Cardiac fibroblast (primary cell): ENCODE measurements at regions not wholly inside any gene's neighbourhood (a gene's known extent, or its start where the extent isn't known, plus 50 kb on each side); places are given as distances from the start of the nearest gene placed in this dataset.

Experiments
- DNase-seq, 2 donors: peaks; one replicate each; pipeline versions ENCODE4 v3.0.0 to v3.0.0-alpha.2; 2010; ENCODE audit warnings: low read depth in 2 of 2
- H3K4me3 ChIP-seq, 2 donors: replicated peaks in 1 of 2; 1 replicate in 1 of 2; 2 replicates in 1 of 2; pipeline ENCODE4 v1.5.1; 2011; ENCODE audit warnings: low read depth in 2 of 2, low read length in 2 of 2, mild to moderate bottlenecking in 2 of 2, moderate library complexity in 1 of 2
- TF ChIP-seq, protein P1 (sequence below): IDR thresholded peaks from one replicate; pipeline ENCODE4 v1.5.1; 2011; ENCODE audit warnings: low read depth, mild to moderate bottlenecking, low read length, inconsistent platforms

DNA sequence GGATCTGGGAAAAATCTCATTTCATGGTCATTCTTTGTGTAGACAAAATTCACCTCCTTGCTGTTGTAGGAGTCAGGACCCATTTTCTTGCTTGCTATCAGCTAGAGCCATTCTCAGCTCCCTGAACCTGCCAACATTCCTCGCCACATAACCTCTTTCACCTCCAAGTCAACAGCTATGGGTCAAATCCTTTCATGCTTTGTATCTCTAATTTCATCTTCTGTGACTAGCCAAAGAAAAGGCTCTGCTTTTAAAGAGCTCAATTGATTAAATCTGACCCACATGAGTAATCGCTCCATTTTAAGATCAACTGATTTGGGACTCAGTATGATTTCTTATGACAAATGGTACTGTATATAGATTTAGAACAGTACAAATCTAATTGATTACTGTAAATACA is 89.2 kb upstream of the FOXG1 start:
- no peak overlapping the region for H3K4me3 ChIP-seq
- DNase-seq, result no peak
- TF ChIP-seq, protein P1, sequence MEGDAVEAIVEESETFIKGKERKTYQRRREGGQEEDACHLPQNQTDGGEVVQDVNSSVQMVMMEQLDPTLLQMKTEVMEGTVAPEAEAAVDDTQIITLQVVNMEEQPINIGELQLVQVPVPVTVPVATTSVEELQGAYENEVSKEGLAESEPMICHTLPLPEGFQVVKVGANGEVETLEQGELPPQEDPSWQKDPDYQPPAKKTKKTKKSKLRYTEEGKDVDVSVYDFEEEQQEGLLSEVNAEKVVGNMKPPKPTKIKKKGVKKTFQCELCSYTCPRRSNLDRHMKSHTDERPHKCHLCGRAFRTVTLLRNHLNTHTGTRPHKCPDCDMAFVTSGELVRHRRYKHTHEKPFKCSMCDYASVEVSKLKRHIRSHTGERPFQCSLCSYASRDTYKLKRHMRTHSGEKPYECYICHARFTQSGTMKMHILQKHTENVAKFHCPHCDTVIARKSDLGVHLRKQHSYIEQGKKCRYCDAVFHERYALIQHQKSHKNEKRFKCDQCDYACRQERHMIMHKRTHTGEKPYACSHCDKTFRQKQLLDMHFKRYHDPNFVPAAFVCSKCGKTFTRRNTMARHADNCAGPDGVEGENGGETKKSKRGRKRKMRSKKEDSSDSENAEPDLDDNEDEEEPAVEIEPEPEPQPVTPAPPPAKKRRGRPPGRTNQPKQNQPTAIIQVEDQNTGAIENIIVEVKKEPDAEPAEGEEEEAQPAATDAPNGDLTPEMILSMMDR, result no peak

DNA sequence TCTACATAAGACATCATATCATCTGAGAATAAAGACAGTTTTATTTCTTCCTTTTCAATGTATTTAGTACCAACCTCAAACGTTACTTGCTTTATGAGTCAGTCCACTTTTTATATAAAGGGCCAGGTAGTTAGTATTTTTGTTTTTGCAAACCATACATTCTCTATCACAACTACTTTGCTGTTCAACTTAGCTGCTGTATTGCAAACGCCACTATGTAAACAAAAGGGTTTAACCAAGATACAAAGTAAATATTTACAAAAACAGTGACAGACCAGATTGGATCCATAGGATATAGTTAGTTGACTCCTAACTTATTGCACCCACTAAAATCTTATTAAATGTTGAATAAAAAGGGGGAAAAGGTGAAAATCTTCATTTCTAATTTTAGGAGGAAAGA is 87.7 kb upstream of the FOXG1 start:
- TF ChIP-seq, protein P1, result no peak
- no peak for DNase-seq
- H3K4me3 ChIP-seq, result no peak overlapping the region

DNA sequence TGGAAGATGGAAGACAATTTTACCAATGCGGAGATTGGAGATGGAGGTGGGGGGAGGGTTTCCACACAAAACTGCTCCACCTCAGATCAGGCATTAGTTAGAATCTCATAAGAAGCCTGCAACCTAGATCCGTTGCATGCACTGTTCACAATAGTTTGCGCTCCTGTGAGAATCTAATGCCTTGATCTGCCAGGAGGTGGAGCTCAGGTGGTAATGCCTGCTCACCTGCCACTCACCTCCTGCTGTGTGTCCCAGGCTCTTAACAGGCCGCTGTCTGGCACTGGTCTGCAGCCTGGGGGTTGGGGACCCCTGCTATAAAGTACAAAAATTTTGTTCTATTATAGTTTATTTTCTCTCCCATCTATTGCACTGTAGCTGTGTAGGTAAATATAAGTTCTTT is 84.9 kb upstream of the FOXG1 start:
- H3K4me3 ChIP-seq, result no peak overlapping the region
- no peak for DNase-seq
- TF ChIP-seq, protein P1, result no peak

DNA sequence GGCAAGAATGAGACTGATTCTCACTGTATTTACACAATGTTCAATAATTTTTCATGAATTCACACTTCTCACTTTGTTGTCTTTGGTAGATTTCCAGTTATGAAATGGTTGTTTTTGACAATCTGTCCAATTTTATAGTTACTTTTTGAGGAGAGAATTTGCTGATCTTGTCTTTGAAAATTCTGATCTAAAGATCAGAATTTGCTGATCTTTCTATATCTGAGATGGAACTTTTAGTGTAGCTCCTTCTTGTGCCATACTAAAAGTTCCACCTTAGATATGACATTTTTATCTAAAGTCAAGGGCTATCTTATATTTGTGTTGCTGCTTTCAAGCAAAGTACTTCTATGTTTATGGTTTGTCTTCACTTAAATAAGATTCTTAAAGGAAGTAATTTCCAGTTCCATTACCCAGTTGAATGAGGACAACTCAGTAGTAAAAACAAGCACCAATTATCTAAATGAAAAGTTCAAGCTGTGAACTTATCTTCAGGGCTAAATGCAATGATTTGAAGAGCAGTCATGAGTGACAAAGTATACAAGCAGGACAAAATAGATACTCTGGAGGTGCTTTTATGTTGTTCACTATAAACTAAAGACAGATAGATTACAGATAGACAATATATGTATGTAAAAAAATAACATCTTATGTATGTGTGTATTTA is 76.4 kb upstream of the FOXG1 start:
- TF ChIP-seq, protein P1, result no peak
- H3K4me3 ChIP-seq, result no peak overlapping the region
- no peak for DNase-seq

DNA sequence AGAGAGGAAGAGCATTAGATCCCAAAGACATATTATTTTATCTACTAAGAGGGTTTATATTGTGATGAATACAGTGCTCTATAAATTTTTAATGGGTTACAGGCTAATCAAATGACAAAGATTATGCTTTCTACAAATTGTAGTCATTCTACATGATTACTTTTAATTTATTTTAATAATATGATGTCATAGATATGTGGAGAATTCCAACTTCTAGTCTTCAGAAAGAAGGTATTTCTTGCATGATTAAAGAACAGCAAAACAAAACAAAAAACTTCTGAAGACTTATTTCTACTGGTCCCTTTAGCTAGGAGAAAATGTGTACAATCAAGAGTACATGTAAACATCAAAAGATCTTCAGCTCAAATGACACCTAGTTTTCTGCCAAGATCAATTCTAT is 71.5 kb upstream of the FOXG1 start:
- no peak overlapping the region for H3K4me3 ChIP-seq
- no peak for DNase-seq
- TF ChIP-seq, protein P1, result no peak

DNA sequence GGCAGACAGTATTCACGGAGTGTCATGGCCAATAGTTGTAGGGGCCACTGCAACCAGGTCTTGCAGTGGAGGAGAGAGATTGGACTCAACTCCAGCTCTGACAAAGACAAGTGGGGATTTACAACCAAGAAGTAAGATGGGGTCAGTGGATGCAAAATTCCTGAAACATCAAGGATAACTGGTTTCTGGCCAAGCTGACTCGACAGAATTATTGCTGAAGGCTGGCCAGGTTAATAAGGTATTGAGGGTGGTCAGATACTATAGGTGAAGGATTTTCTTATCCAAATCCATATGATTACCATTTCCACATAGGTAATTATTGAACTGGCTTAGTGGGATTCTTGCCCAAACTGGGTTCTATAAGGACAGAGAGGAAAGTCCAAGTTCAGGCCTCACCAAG is 64.9 kb upstream of the FOXG1 start:
- no peak overlapping the region for H3K4me3 ChIP-seq
- no peak for DNase-seq
- TF ChIP-seq, protein P1, result no peak

DNA sequence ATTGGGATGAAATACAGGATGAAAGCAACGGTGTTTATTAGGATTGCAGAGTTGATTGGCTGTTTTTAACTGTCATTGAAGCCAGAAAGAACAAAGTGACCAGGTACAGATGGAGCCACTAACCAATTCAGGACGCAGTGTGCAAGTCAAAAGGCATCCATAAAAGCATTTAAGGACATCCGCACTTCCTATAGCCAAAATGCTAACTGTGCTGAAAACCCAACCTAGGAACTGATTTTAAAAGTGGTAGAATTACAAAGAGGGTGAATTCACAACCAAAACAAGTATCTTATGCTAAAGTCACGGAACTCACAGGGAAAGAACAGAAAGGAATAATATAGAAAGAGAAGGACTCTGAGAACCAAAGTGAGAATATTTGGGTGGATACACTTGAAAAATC is 63.1 kb upstream of the FOXG1 start:
- TF ChIP-seq, protein P1, result no peak
- H3K4me3 ChIP-seq, result no peak overlapping the region
- DNase-seq, result no peak
